ENCODE measurements at regions not wholly inside any gene's neighbourhood (a gene's known extent, or its start where the extent isn't known, plus 50 kb on each side); places are given as distances from the start of the nearest gene placed in this dataset.
"Not testable (repeated sequence)": the region's sequence is repeated elsewhere in the genome, so short reads cannot be mapped to it uniquely, and the experiment has no call there.

GRCh38 chr12:113725557-113725876 lies 240.6 kb downstream of the RBM19 start:
- DNase-seq = no peak

GRCh38 chr12:113724794-113725556 lies 241.2 kb downstream of the RBM19 start:
- DNase-seq = no peak

- no peak for DNase-seq
These were observed 242.5 kb downstream of the RBM19 start for GRCh38 chr12:113723631-113724030.

- DNase-seq = no peak
These were observed 243.4 kb downstream of the RBM19 start for GRCh38 chr12:113722747-113723146.

- no peak for DNase-seq
These were observed 245.5 kb downstream of the RBM19 start for GRCh38 chr12:113720629-113721028.

- no peak for DNase-seq
These were observed 246.1 kb downstream of the RBM19 start for GRCh38 chr12:113719911-113720591.

GRCh38 chr12:113713156-113713555 lies 241.5 kb upstream of the LHX5 start:
- DNase-seq = no peak

- DNase-seq = no peak
These were observed 240.8 kb upstream of the LHX5 start for GRCh38 chr12:113712481-113712880.

- no peak for DNase-seq
These were observed 238.5 kb upstream of the LHX5 start for GRCh38 chr12:113710216-113710615.

- no peak for DNase-seq
These were observed 237.8 kb upstream of the LHX5 start for GRCh38 chr12:113709456-113709855.

- peak; percentile 67 for DNase-seq
These were observed 231.2 kb upstream of the LHX5 start for GRCh38 chr12:113702836-113703235.

GRCh38 chr12:113702276-113702675 lies 230.6 kb upstream of the LHX5 start:
- DNase-seq = peak; percentile 9

- no peak for DNase-seq
These were observed 229.3 kb upstream of the LHX5 start for GRCh38 chr12:113700943-113701342.

GRCh38 chr12:113699984-113700383 lies 228.3 kb upstream of the LHX5 start:
- not testable (repeated sequence) for DNase-seq

GRCh38 chr12:113698510-113698858 lies 226.8 kb upstream of the LHX5 start:
- DNase-seq = no peak

GRCh38 chr12:113697651-113698509 lies 226.2 kb upstream of the LHX5 start:
- peak; percentile 61 for DNase-seq

GRCh38 chr12:113697104-113697503 lies 225.4 kb upstream of the LHX5 start:
- DNase-seq = no peak

- no peak for DNase-seq
These were observed 222.0 kb upstream of the LHX5 start for GRCh38 chr12:113693693-113694092.

GRCh38 chr12:113689047-113689610 lies 217.5 kb upstream of the LHX5 start:
- DNase-seq = no peak

GRCh38 chr12:113688313-113688712 lies 216.6 kb upstream of the LHX5 start:
- DNase-seq = no peak

GRCh38 chr12:113684908-113685782 lies 213.5 kb upstream of the LHX5 start:
- DNase-seq = no peak

All from eye (tissue), 1 donor.